Subcutaneous abdominal adipose tissue (tissue), 5 donors: ENCODE measurements at regions not wholly inside any gene's neighbourhood (a gene's known extent, or its start where the extent isn't known, plus 50 kb on each side); places are given as distances from the start of the nearest gene placed in this dataset.
A peak's percentile ranks its signal among the peaks of the same experiment; 100 is the strongest.

Experiments
- H3K27ac ChIP-seq: one replicate; pipeline ENCODE4 v1.7.0; 2013; ENCODE audit warnings: low read depth, mild to moderate bottlenecking, inconsistent platforms, low read length, moderate library complexity
- H3K27me3 ChIP-seq, 5 donors: one replicate each; pipeline ENCODE4 v1.7.0; 2013; ENCODE audit warnings: low read length in 5 of 5, inconsistent platforms in 1 of 5; ENCODE audit not compliant: control insufficient read depth in 5 of 5, insufficient read depth in 4 of 5
- H3K36me3 ChIP-seq, 5 donors: one replicate each; pipeline ENCODE4 v1.7.0; 2013; ENCODE audit warnings: low read length in 5 of 5; ENCODE audit not compliant: control insufficient read depth in 5 of 5, insufficient read depth in 5 of 5
- H3K4me1 ChIP-seq, 5 donors: one replicate each; pipeline ENCODE4 v1.7.0; 2013; ENCODE audit warnings: low read length in 5 of 5, mild to moderate bottlenecking in 3 of 5, moderate library complexity in 1 of 5; ENCODE audit not compliant: control insufficient read depth in 5 of 5, insufficient read depth in 5 of 5
- H3K4me3 ChIP-seq, 5 donors: one replicate each; pipeline ENCODE4 v1.7.0; 2013; ENCODE audit warnings: low read length in 5 of 5, low read depth in 1 of 5
- H3K9ac ChIP-seq, 5 donors: one replicate each; pipeline ENCODE4 v1.7.0; 2013; ENCODE audit warnings: low read length in 5 of 5, mild to moderate bottlenecking in 4 of 5, moderate library complexity in 3 of 5
- H3K9me3 ChIP-seq, 5 donors: one replicate each; pipeline ENCODE4 v1.7.0; 2013; ENCODE audit warnings: low read length in 5 of 5; ENCODE audit not compliant: control insufficient read depth in 5 of 5
- donor health status: healthy.
- donor health status: healthy.
- donor health status: healthy.
- donor health status: healthy.
- donor health status: healthy.

DNA sequence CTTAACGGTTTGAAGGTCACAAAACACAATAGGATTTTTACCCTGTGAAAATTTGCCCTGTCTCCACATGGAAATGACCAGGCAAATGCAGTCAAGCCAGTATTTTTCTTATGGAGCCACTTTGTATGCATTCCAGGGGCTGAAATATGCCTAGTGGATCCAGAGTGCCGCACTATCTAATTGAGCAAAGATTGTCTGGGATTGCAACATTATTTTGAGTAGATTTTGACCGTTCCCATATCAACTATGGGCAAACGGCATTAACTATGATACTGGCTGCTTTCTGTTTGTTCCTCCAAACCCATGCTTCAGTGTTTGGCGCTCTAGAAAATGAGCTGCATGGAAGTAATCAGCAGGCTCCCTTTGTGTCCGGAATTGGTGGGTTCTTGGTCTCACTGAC, 223.0 kb downstream of the BTG1 start:
- Histone ChIP-seq H3K9ac (no peak overlapping the region), H3K9me3 (no peaks in the 10 kb centered on the region), H3K27ac (no peak overlapping the region), H3K36me3 (no peaks in the 10 kb centered on the region), H3K27me3 (no peaks in the 10 kb centered on the region), H3K4me1 (peaks cover 0 to 11% (median 7%) of the 10 kb centered on the region in 5 donors), H3K4me3 (peak overlapping the region in 1 of 5 donors; percentile 0)

DNA sequence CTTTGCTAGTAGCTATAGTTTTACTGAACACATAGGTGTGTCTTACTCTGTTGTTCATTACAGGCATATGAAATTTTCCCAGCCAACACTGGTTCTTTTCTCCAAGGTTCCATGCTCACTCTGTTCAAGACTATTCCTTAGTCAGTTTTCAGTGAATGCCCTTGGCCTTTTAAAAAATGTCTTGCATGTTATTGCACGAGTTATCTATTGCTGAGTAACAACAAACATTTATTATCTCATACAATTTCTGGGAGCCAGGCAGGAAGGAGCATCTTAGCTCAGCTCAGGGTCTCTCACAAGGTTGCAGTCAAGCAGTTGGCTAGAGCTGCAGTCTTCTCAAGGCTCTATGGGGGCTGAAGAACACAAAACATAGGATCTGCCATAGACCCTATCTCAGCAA, 223.5 kb downstream of the BTG1 start:
- H3K36me3 ChIP-seq, result no peaks in the 10 kb centered on the region
- no peak overlapping the region for H3K4me3 ChIP-seq
- H3K9me3 ChIP-seq, result no peaks in the 10 kb centered on the region
- H3K27me3 ChIP-seq, result no peaks in the 10 kb centered on the region
- no peak overlapping the region for H3K27ac ChIP-seq
- no peak overlapping the region for H3K9ac ChIP-seq
- H3K4me1 ChIP-seq, result peaks cover 0 to 11% (median 7%) of the 10 kb centered on the region in 5 donors

DNA sequence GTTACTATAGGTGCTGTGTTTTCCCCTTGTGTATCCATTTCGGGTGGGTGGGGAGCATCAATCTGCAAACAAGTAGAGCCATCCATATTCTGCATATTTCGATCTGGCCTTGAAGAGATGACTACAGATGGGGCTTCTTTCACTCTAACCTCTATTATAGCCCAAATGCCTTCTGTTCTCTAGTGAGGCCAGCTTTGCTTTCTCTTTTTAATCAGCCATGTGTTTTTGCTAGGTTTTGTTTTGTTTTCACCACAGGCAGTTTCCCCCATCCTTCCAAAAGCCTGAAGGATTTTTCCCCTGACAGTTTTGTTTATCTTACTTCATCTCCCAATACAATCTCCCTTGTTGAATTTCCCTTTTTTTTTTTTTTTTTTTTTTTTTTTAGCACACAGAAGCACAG, 224.1 kb downstream of the BTG1 start:
- no peaks in the 10 kb centered on the region for H3K36me3 ChIP-seq
- no peak overlapping the region for H3K27ac ChIP-seq
- H3K4me1 ChIP-seq, result peaks cover 0 to 11% (median 6%) of the 10 kb centered on the region in 5 donors
- H3K4me3 ChIP-seq, result no peak overlapping the region
- no peaks in the 10 kb centered on the region for H3K9me3 ChIP-seq
- H3K27me3 ChIP-seq, result no peaks in the 10 kb centered on the region
- no peak overlapping the region for H3K9ac ChIP-seq

DNA sequence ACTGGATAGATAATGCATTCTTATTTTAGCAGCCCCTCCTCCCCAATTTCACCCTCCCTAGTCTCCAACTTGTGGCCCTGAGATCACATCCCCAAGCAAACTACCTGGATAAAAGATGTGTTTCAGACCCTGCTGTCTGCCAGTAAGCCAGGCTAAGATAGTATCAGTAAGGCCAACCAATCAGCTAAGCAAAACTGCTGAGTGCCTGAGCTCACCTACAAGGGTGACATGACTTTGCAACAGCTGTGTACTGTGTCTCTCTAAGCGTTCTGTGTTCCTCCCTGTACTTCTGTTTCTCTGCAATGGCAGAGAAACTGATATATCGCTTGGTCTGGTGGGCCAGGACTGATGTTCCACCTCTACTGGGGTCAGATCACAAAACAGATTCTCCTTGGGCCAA, 224.9 kb downstream of the BTG1 start:
- H3K9ac ChIP-seq, result no peak overlapping the region
- H3K36me3 ChIP-seq, result no peaks in the 10 kb centered on the region
- H3K4me3 ChIP-seq, result no peak overlapping the region
- peaks cover 0 to 11% (median 6%) of the 10 kb centered on the region in 5 donors for H3K4me1 ChIP-seq
- H3K27me3 ChIP-seq, result no peaks in the 10 kb centered on the region
- no peaks in the 10 kb centered on the region for H3K9me3 ChIP-seq
- no peak overlapping the region for H3K27ac ChIP-seq

DNA sequence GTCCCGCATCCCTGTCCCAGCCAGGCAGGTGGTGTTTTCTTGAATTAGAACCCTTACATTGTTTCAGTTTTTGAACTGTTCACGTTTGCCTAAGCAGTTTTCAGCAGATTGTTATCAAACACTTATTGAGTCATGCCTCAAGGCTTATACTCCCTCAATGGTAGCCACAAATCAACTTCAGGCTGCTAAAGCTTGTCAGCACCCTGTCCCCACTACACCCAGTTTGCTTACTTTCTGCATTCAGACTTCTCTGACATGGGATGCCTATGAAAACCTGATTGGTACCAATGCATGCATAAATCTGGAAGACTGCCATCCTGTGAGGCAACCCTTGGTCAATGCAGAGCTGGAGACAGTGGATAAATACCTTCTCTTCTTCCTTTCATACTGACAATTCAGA, 225.4 kb downstream of the BTG1 start:
- H3K27ac ChIP-seq, result no peak overlapping the region
- H3K4me1 ChIP-seq, result peaks cover 0 to 13% (median 6%) of the 10 kb centered on the region in 5 donors
- no peaks in the 10 kb centered on the region for H3K36me3 ChIP-seq
- no peak overlapping the region for H3K4me3 ChIP-seq
- no peaks in the 10 kb centered on the region for H3K27me3 ChIP-seq
- no peak overlapping the region for H3K9ac ChIP-seq
- no peaks in the 10 kb centered on the region for H3K9me3 ChIP-seq

DNA sequence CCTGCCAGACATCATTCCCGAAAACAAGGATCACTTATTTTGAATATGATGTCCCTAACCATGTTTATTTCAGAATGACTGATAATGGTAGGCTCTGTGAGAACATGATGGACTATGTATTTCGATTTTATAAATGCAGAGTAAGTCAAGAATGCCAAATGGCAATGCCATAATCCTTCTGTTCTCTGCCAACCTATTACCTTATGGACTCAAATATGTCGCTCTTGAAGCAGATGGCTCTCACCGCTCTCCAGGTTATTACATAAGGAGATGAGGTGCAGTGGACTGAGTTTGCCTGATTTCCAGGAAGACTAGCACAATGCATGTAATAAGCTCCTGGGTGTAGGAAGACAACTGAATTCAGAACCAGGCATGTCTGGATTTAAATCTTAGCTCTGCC, 227.2 kb downstream of the BTG1 start:
- Histone ChIP-seq H3K27me3 (no peaks in the 10 kb centered on the region), H3K36me3 (no peaks in the 10 kb centered on the region), H3K4me3 (no peak overlapping the region), H3K4me1 (peaks cover 0 to 20% (median 6%) of the 10 kb centered on the region in 5 donors), H3K9ac (no peak overlapping the region), H3K9me3 (no peaks in the 10 kb centered on the region), H3K27ac (no peak overlapping the region)

DNA sequence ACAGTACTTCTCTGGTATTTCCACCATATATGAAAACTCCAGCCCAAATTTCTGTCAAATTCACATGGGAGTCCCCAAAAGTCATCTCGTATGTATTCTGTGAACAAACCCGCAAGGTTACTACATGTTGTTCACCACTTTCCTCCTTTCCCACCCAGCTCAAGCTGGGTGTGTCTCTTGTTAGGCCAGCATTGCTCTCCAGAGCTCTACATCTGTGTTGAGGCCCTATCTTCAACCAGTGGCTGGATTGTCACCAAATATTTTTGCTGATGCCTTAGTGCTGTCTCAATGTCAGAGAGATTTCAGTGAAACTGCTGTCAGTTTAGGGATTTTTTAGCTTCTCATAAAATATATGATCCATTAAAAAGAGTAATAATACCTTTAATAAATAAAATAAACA, 230.9 kb downstream of the BTG1 start:
- no peak overlapping the region for H3K9ac ChIP-seq
- no peaks in the 10 kb centered on the region for H3K36me3 ChIP-seq
- H3K27ac ChIP-seq, result no peak overlapping the region
- H3K9me3 ChIP-seq, result no peaks in the 10 kb centered on the region
- no peak overlapping the region for H3K4me3 ChIP-seq
- H3K4me1 ChIP-seq, result peaks cover 0 to 18% (median 3%) of the 10 kb centered on the region in 5 donors
- no peaks in the 10 kb centered on the region for H3K27me3 ChIP-seq

DNA sequence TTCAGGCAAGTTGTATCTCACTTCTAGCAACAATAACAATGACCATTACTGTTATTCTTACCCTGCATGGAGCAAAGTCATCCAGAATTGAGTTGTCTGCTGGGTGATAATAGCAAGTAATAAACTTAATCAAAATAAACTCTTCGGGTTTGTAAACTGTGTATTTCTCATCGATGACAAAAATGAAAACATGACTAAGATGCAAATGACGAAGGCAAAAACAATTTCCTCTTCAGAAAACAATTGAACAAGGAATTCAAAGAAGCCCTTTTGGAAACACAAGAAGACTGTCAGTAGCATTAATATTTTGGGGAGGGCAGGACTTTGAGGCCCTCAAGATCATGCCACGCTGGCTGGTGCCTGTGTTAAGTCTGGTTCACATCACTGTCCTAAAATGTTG, 232.0 kb downstream of the BTG1 start:
- Histone ChIP-seq H3K27me3 (no peaks in the 10 kb centered on the region), H3K36me3 (no peaks in the 10 kb centered on the region), H3K9ac (no peak overlapping the region), H3K9me3 (no peaks in the 10 kb centered on the region), H3K4me3 (no peak overlapping the region), H3K4me1 (peaks cover 0 to 18% (median 3%) of the 10 kb centered on the region in 5 donors), H3K27ac (no peak overlapping the region)

DNA sequence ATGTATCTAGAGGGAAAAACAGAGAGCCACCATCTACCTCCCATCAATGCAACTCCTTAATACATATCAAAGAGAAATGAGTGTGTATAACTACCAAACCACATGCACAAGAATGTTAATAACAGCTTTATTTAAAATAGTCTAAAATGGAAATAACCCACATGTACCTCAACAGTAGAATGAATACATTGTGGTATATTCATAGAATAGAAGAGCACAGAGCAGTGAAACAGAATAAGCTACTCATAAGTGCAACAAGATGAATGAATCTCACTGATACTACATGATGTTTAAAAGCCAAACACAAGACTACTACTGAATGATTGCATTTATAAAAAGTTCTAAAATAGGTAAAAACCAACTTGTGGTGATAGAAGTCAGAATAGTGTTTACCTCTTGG, 232.5 kb downstream of the BTG1 start:
- Histone ChIP-seq H3K9me3 (no peaks in the 10 kb centered on the region), H3K36me3 (no peaks in the 10 kb centered on the region), H3K4me1 (peaks cover 0 to 18% (median 3%) of the 10 kb centered on the region in 5 donors), H3K27ac (no peak overlapping the region), H3K27me3 (no peaks in the 10 kb centered on the region), H3K9ac (no peak overlapping the region), H3K4me3 (no peak overlapping the region)

DNA sequence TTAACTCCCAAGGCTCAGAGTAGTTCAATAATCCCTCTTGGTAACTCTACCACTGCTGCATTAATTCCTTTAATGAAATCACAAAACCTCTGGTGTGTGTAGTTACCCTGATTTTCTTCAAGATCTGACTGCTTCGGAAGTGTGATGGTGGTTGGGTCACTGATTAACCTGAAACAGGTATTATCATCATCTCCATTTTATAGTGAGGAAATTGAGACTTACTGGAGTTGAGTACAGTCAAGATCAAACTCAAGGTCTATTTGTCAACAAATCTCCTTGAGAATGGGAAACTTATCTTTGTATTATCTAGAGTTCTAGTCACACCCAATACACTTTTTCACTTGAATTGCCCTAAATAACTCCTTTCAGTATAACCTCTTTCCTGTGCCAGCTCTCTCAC, 233.5 kb downstream of the BTG1 start:
- H3K9me3 ChIP-seq, result no peaks in the 10 kb centered on the region
- peaks cover 0 to 18% (median 3%) of the 10 kb centered on the region in 5 donors for H3K4me1 ChIP-seq
- no peak overlapping the region for H3K4me3 ChIP-seq
- no peaks in the 10 kb centered on the region for H3K27me3 ChIP-seq
- no peaks in the 10 kb centered on the region for H3K36me3 ChIP-seq
- no peak overlapping the region for H3K27ac ChIP-seq
- H3K9ac ChIP-seq, result no peak overlapping the region

DNA sequence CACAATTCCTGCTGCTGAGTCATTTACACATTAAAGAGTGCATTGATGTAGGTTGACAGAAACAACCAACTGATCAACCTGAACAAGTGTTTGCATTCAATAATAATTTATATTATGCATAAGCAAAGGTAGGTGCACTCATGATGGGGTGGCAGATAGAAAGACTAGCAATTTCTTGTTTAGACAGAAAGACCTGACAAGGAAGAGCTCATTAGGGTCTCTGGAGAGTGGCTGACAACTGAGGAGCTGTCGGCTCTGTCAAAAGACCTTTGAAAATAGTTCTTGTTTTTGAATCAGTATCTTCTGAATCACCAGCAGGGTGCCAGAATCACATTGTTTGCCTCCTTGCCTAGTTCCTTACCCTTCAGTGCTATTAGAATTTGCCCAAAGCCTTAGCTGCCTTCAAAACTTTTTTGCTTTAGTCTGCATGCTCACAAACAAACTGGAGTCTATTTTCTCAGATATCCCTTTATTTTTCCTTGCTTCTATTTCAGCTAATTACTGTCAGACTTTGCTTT, 234.7 kb downstream of the BTG1 start:
- Histone ChIP-seq H3K9ac (no peak overlapping the region), H3K36me3 (no peaks in the 10 kb centered on the region), H3K4me1 (peaks cover 0 to 18% (median 3%) of the 10 kb centered on the region in 5 donors), H3K4me3 (no peak overlapping the region), H3K27ac (no peak overlapping the region), H3K9me3 (no peaks in the 10 kb centered on the region), H3K27me3 (no peaks in the 10 kb centered on the region)
